ENCODE measurements at regions not wholly inside any gene's neighbourhood (a gene's known extent, or its start where the extent isn't known, plus 50 kb on each side); places are given as distances from the start of the nearest gene placed in this dataset.
"Not testable (repeated sequence)": the region's sequence is repeated elsewhere in the genome, so short reads cannot be mapped to it uniquely, and the experiment has no call there.

DNA sequence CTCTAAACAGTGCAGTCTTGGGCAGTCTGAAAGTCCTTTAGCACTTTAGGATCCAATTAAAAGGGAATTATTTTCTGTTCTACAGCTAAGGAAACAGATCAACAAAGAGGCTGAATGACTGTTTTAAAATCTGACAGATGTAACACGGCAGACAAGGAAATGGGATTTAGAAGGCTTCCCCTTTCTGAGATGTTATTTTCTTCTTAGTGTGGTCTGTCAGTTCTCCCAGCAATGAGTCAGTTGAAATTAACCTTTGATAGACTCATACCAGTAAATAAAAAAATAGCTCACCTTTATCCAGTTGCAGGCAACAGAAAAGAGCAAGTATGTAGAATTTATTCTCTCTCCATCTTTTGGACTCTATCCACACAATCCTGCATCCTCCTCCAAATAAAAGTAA, 98.1 kb downstream of the NEDD1 start:
- no peak for DNase-seq (ENCODE audit: low read depth in 2 of 2)

DNA sequence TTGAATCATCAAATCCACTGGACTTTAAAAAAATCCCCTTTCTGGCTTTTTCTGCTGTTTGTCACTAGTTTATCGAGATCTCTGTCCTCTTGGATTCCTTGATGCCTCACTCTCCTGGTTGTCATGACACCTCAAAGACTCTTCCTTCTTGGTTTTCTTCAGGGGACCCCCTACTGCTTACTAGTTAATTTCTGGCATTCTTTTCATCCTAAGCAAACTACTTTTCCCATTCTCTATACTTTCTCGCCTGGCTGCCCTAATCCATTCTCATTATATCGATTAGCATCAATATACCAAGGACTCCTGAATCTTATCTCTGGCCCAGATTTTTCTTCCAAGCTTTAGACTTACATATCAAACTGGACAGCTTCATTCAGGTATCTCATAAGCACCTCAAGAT, 98.6 kb downstream of the NEDD1 start:
- DNase-seq (ENCODE audit: low read depth in 2 of 2) = no peak

DNA sequence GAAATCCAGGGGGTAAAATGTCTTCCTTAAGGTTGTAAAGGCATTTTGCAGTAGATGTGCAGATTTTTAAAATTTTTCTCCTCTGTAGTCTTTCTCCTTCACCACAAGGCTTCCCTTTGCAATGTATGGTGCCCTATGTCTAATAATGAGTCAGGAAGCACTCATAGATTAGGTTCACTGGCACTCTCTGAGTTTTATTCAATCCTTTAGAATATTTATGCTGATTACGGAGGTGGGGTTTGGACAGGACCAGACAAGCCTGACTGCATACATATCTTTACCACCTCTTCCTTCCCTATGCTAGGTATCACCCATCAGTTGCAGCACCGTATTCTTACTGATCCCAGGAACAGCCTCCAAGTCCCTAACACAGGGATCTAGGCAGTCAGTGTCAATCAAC, 99.5 kb downstream of the NEDD1 start:
- no peak for DNase-seq (ENCODE audit: low read depth in 2 of 2)

GRCh38 chr12:97016163-97016562, 109.1 kb downstream of the NEDD1 start:
- no peak for DNase-seq (ENCODE audit: low read depth in 2 of 2)

DNA sequence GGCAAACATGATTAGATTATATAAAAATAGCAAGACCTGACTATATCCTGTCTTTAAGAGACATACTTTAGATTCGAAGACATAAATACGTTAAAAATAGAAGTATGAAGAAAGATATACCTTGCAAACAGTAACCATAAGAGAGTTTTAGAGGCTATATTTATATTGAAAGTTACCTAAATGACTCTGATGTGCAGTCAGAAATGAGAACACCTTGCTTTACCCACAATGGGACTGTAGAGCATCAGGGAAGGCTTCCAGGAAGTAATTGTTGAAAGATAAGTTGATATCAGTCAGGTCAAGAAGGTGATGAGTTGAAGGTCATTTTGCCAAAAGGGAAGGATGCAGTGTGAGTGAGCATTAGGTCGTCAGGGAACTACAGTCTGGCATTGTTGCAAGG, 110.2 kb downstream of the NEDD1 start:
- no peak for DNase-seq (ENCODE audit: low read depth in 2 of 2)

GRCh38 chr12:97022536-97023230, 115.6 kb downstream of the NEDD1 start:
- DNase-seq (ENCODE audit: low read depth in 2 of 2) = no peak

DNA sequence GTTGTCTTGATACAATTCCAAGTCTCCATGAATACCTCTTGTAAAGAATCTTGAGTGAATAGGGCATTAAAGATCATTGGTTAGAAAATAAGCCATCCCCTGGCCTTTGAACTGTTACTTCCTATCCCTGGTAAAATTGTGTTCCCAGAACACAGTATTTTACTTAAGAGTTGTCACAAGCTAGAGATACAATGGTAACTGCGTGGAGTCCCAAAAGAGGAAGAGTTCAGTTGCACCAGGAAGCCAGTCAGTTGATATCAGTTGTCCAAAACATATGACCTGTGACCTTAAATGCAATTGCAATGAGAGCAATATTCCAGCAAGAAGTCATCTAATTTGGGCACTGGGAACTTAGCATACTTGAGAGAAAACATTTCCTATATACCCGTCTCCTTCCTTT, 117.3 kb downstream of the NEDD1 start:
- DNase-seq (ENCODE audit: low read depth in 2 of 2) = no peak

DNA sequence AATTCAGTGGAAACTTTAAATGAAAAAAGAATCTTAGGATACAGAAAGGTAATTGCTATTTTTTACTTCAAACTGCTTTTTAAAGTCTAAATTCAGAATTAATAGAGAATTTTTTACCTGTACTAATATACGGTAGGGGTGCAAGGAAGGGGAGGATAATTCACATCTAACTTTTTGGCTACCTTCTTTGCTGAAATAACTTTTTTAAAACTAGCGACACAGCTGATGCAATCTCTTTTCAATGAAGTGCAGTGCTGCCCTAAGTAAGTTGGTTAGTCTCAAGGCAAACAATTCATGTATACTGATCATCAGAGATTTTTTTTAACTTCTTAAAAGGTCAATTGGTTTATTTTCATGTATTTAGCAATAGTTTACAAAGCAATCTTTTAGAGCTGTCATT, 119.8 kb downstream of the NEDD1 start:
- no peak for DNase-seq (ENCODE audit: low read depth in 2 of 2)

DNA sequence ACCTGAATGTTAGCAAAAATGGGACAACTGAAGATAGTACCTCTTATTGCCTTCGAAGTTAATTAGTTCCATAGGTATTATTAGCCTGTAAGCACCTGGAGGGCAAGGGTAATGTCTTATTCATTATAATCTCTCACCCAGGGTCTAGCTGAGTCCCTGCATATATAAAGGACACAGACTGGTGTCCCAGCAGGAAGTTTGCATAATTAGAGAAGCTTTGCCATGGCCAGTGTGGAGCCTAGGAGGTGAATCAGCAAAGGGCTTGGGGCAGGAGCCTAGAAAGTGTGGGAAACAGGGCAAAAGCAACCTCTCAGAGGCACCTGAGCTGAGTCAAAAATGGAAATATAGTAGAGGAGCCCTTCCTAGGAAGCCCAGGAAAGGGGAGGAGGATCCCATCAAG, 120.4 kb downstream of the NEDD1 start:
- DNase-seq (ENCODE audit: low read depth in 2 of 2) = no peak

DNA sequence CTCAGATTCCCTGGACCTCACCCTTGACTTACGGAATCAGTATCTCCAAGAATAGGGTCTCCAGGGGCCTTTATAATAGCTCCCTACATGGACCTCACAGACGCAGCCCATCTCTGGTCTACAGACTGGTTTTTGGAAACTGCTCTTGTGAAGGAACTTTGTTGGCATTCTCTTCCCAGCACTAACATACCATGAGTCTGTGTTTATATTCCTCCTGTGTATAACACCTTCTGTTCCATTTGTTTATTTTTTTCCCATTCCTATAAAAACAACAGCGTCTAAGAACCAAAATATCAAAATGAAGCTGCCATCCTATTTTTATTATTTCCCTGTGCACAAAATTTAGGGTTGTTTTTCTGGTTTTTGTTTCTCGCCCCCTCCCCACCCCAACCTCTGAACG, 131.1 kb downstream of the NEDD1 start:
- DNase-seq (ENCODE audit: low read depth in 2 of 2) = no peak

DNA sequence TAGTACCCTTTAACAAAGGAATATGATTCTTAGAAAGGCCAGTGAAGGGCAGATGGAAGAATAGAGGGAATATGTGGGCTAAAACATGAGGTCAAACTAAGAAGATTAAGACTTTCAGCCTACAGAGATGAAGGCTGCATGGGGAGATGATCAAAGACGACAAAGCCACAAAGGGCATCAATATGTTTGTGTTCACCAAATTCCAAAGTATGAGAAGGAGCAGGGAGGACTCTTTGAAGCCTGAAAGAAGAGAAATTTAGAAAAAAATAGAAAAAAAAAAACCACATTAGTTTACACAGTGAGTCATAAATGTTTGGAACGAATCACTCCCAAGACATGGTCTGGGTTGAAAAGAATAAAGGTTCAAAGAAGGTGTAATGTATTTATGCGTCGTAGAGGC, 131.8 kb downstream of the NEDD1 start:
- no peak for DNase-seq (ENCODE audit: low read depth in 2 of 2)

- DNase-seq (ENCODE audit: low read depth in 2 of 2) = no peak
These were observed 139.8 kb downstream of the NEDD1 start for GRCh38 chr12:97046901-97047300.

- no peak for DNase-seq (ENCODE audit: low read depth in 2 of 2)
These were observed 140.3 kb downstream of the NEDD1 start for GRCh38 chr12:97047361-97047760.

DNA sequence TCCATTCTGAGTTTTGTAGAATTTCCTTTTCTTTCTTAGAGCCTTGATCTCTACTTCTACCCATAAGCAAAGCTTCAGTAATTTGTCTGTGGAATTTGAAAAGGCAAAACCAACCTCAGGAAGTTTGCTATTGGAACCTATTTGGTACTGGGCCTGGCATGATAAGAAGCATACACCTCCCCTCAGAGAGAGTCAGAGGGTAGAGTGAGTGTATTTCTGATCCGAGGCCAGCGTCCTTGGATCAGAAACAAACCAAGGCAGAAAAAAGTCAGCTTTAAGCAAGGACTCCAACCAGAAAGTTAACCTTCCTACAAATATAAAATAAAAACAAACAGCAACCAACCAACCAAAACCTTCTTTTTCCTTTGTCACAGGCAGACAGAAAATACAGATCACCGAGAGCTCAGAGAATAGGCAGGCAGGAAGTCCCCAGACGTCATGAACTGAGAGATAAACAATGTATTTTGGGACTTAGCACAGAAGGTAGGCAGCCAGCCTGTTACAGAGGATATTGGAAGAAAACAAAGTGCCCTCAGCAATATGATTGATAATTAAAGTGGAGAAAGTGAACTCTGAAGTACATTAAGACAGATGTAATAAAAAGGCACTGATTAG, 141.5 kb downstream of the NEDD1 start:
- DNase-seq (ENCODE audit: low read depth in 2 of 2) = peak in 1 of 2 donors; percentile 9

- DNase-seq (ENCODE audit: low read depth in 2 of 2) = no peak
These were observed 143.5 kb downstream of the NEDD1 start for GRCh38 chr12:97050509-97050908.

- no peak for DNase-seq (ENCODE audit: low read depth in 2 of 2)
These were observed 144.3 kb downstream of the NEDD1 start for GRCh38 chr12:97051341-97051740.

DNA sequence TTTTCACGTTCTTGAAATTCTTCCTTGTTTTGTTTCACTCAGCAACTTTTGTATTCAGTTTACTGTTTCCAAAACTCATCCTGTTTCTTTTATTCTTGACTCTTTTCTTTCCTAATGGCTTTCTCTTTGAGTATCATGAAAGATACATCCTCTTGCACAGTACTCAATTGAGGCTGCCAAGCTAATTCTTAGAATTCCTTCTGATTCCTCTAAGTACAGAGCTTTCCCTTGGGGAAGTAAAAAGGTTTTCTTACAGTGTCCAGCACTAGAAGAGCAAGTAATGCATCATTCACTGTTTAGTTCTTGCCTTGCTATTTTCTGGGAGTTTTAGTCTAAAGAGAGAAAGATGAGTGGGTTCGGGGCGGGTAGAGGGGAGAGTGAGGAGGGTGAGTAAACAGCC, 154.1 kb downstream of the NEDD1 start:
- no peak for DNase-seq (ENCODE audit: low read depth in 2 of 2)

- DNase-seq (ENCODE audit: low read depth in 2 of 2) = no peak
These were observed 156.4 kb downstream of the NEDD1 start for GRCh38 chr12:97063292-97063935.

GRCh38 chr12:97075161-97075933, 168.3 kb downstream of the NEDD1 start:
- DNase-seq (ENCODE audit: low read depth in 2 of 2) = peak; percentile 4 to 21

- DNase-seq (ENCODE audit: low read depth in 2 of 2) = no peak
These were observed 169.0 kb downstream of the NEDD1 start for GRCh38 chr12:97075934-97076630.

GRCh38 chr12:97076912-97077311, 169.9 kb downstream of the NEDD1 start:
- not testable (repeated sequence) for DNase-seq (ENCODE audit: low read depth in 2 of 2)

GRCh38 chr12:97082029-97082428, 175.0 kb downstream of the NEDD1 start:
- DNase-seq (ENCODE audit: low read depth in 2 of 2) = no peak
